SH-SY5Y (cell line): ENCODE measurements at regions not wholly inside any gene's neighbourhood (a gene's known extent, or its start where the extent isn't known, plus 50 kb on each side); places are given as distances from the start of the nearest gene placed in this dataset.

Experiments
- GATA2 ChIP-seq: IDR thresholded peaks from 2 replicates; pipeline ENCODE4 v1.6.1; 2011; ENCODE audit warnings: mild to moderate bottlenecking, low read depth, low read length
- GATA3 ChIP-seq: IDR thresholded peaks from 2 replicates; pipeline ENCODE4 v1.6.1; 2011; ENCODE audit warnings: low read depth, mild to moderate bottlenecking, low read length, moderate library complexity

GRCh38 chr1:36612121-36612520 is 129.4 kb upstream of the CSF3R start:
- TF ChIP-seq GATA2 (no peak), GATA3 (no peak)
